RWPE2 (cell line): ENCODE measurements at regions not wholly inside any gene's neighbourhood (a gene's known extent, or its start where the extent isn't known, plus 50 kb on each side); places are given as distances from the start of the nearest gene placed in this dataset.
A peak's percentile ranks its signal among the peaks of the same experiment; 100 is the strongest.

Experiments
- ATAC-seq: fragments of 200-7000 bp; cut with Tn5 transposase; 3 replicates; pipeline ENCODE4 v1.9.1; 2021; ENCODE audit warnings: low read depth
- DNase-seq: peaks from one replicate; pipeline ENCODE4 v3.0.0-alpha.2; 2020; ENCODE audit warnings: low spot score
- H3K27ac ChIP-seq: fragments of 450-650 bp; 2 replicates; pipeline ENCODE4 v1.5.1; 2017; ENCODE audit warnings: mild to moderate bottlenecking; ENCODE audit not compliant: poor library complexity, severe bottlenecking
- H3K27me3 ChIP-seq: fragments of 250-450 bp; sonication (Bioruptor Pico); 2 replicates; pipeline ENCODE4 v1.5.1; 2021; ENCODE audit warnings: mild to moderate bottlenecking, moderate library complexity; ENCODE audit not compliant: insufficient read depth, poor library complexity, severe bottlenecking
- H3K36me3 ChIP-seq: fragments of 250-450 bp; sonication (Bioruptor Pico); 2 replicates; pipeline ENCODE4 v1.5.1; 2020; ENCODE audit warnings: low read depth, mild to moderate bottlenecking, moderate library complexity
- H3K4me1 ChIP-seq: fragments of 250-450 bp; sonication (Bioruptor Pico); 2 replicates; pipeline ENCODE4 v1.5.1; 2021; ENCODE audit warnings: mild to moderate bottlenecking, moderate library complexity; ENCODE audit not compliant: insufficient read depth, poor library complexity, severe bottlenecking
- H3K4me3 ChIP-seq: fragments of 250-450 bp; sonication (Bioruptor Pico); 2 replicates; pipeline ENCODE4 v1.5.1; 2021; ENCODE audit warnings: mild to moderate bottlenecking, moderate library complexity; ENCODE audit not compliant: severe bottlenecking
- H3K9me3 ChIP-seq: fragments of 250-450 bp; sonication (Bioruptor Pico); 2 replicates; pipeline ENCODE4 v1.5.1; 2021; ENCODE audit warnings: mild to moderate bottlenecking, moderate library complexity; ENCODE audit not compliant: severe bottlenecking
- CTCF ChIP-seq: fragments of 450-650 bp; IDR thresholded peaks from one replicate; pipeline ENCODE4 v1.5.1; 2017; ENCODE audit warnings: mild to moderate bottlenecking, moderate library complexity; ENCODE audit not compliant: poor library complexity, severe bottlenecking

DNA sequence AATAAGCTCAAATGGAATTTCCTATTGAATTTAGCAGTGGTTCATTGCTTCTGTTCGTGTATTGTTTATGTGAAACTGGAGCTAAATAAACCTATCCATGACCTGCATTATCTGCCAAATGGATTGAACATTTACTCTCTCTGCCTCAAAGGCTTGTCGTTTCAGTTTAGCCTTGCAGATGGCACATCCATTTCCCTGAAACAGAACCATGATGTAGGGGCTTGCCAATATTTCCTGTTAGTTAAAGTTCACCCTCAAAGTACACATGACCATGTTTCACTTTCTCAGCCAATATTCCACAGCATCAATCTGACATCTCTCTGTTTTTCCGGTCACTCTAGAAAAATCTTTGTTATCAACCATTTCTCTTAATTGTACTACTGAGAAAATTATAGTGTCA lies 545.3 kb downstream of the TAF11L14 start:
- Histone ChIP-seq H3K9me3 (no peaks in the 10 kb centered on the region), H3K4me1 (no peaks in the 10 kb centered on the region), H3K27me3 (no peaks in the 10 kb centered on the region), H3K4me3 (no peak overlapping the region), H3K36me3 (no peaks in the 10 kb centered on the region), H3K27ac (no peak overlapping the region)
- no peak for DNase-seq
- no peak for TF ChIP-seq CTCF
- ATAC-seq = no peak

- DNase-seq (no peak), ATAC-seq (no peak)
- no peak overlapping the region for H3K27ac ChIP-seq
- H3K4me1 ChIP-seq = no peaks in the 10 kb centered on the region
- no peak for TF ChIP-seq CTCF
- no peaks in the 10 kb centered on the region for H3K36me3 ChIP-seq
- no peaks in the 10 kb centered on the region for H3K9me3 ChIP-seq
- H3K27me3 ChIP-seq = no peaks in the 10 kb centered on the region
- H3K4me3 ChIP-seq = no peak overlapping the region
These were observed 547.3 kb downstream of the TAF11L14 start for GRCh38 chr5:18181575-18181974.

DNA sequence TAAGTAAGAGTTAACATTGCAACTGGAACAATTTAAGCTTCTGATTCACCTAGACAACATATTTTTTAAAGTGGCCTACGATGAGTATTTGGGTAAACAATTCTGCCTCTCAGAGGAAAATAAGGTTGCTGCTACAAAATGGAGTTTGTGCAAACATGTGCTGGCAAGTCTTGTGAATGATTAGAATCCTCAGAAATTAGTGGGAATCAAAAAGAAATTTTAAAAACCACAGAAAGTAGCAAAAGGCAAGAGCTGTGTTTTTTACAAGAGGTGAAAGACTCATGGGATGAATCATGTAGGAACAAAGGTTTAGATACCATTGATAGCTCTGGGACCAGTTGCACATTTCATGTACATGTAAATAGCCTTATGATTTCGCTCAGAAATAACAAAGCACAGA lies 561.6 kb downstream of the TAF11L14 start:
- Histone ChIP-seq H3K27ac (no peak overlapping the region), H3K9me3 (peaks cover 4% of the 10 kb centered on the region), H3K4me1 (no peaks in the 10 kb centered on the region), H3K36me3 (no peaks in the 10 kb centered on the region), H3K27me3 (no peaks in the 10 kb centered on the region), H3K4me3 (no peak overlapping the region)
- no peak for TF ChIP-seq CTCF
- ATAC-seq = 0 out of 3 replicates have a peak, but pooled peaks have one; percentile 21
- no peak for DNase-seq

GRCh38 chr5:18197734-18198133 lies 563.5 kb downstream of the TAF11L14 start:
- no peaks in the 10 kb centered on the region for H3K36me3 ChIP-seq

More at GRCh38 chr5:18197734-18198133, 563.5 kb downstream of the TAF11L14 start:
- Histone ChIP-seq H3K4me3 (no peak overlapping the region), H3K27me3 (no peaks in the 10 kb centered on the region), H3K4me1 (no peaks in the 10 kb centered on the region), H3K27ac (no peak overlapping the region), H3K9me3 (peaks cover 4% of the 10 kb centered on the region)
- no peak for TF ChIP-seq CTCF
- DNase-seq = no peak
- no peak for ATAC-seq
